ENCODE measurements at regions not wholly inside any gene's neighbourhood (a gene's known extent, or its start where the extent isn't known, plus 50 kb on each side); places are given as distances from the start of the nearest gene placed in this dataset.

- Mint-ChIP-seq H3K27me3 (no peaks in the 10 kb centered on the region), H3K4me3 (no peak overlapping the region), H3K27ac (no peak overlapping the region), H3K9me3 (peaks cover 6% of the 10 kb centered on the region), H3K4me1 (ENCODE audit: low read depth) (no peaks in the 10 kb centered on the region), H3K36me3 (no peaks in the 10 kb centered on the region)
- no peak for DNase-seq
- POLR2A ChIA-PET = no interaction called here
- intact Hi-C loops (cut with micrococcal nuclease) = no loop called here
- CTCF ChIA-PET = no interaction called here
Measured at GRCh38 chr10:78375854-78376785, 342.5 kb downstream of the RPS24 start.

- CTCF ChIA-PET = no interaction called here
- H3K9me3 Mint-ChIP-seq = peaks cover 6% of the 10 kb centered on the region
- POLR2A ChIA-PET = no interaction called here
- H3K27ac Mint-ChIP-seq = no peak overlapping the region
- H3K27me3 Mint-ChIP-seq = no peaks in the 10 kb centered on the region
- intact Hi-C loops (cut with micrococcal nuclease) = no loop called here
- no peaks in the 10 kb centered on the region for H3K36me3 Mint-ChIP-seq
- DNase-seq = no peak
- H3K4me1 Mint-ChIP-seq (ENCODE audit: low read depth) = no peaks in the 10 kb centered on the region
- no peak overlapping the region for H3K4me3 Mint-ChIP-seq
Measured at GRCh38 chr10:78377356-78377755, 343.7 kb downstream of the RPS24 start.

DNA sequence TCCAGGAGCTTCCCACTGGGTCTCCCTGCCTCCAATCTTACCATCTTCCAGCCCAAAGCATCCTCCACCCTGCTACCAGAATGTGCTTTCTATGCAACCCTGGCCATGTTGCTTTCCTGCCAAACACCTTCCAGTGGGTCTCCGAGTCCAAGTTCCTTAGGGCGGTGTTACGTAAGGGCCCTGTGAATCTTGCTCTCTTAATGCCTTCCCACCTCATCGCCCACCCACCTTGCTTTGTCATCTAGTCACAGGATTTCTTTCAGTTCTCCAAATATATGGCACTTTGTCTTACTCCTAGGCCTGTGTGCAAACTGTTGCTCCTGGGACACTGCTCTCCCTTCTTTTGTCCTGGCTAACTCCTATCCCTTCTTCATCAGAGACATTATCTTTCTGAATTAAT lies 344.5 kb downstream of the RPS24 start:
- Mint-ChIP-seq H3K9me3 (peaks cover 6% of the 10 kb centered on the region), H3K27me3 (no peaks in the 10 kb centered on the region), H3K4me1 (ENCODE audit: low read depth) (no peaks in the 10 kb centered on the region), H3K27ac (no peak overlapping the region), H3K4me3 (no peak overlapping the region), H3K36me3 (no peaks in the 10 kb centered on the region)
- CTCF ChIA-PET = interaction anchor here (0.6 kb wide), 1 partner anchor 94 kb away, joined by 3 read pairs; no protein-coding TSS in a partner anchor
- no peak for DNase-seq
- intact Hi-C loops (cut with micrococcal nuclease) = no loop called here
- POLR2A ChIA-PET = no interaction called here

DNA sequence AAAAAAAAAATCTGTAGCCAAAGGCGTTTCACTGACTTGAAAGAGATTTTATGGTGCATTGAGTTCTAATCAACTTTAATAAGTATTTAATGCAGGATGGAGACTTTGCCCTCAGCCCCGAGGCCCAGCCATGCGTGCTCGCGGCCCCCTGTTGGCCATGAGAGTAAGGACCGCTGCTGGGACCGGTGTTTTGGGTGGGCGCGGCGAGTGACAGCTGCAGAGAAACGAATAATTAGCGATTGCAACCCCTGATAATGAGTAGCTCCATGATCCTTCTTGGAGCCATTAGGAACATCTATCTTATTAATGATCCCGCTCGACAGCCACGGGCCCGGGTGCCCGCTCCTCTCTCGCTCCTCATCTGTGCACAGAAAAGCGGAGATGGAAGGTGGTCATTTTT lies 347.4 kb downstream of the RPS24 start:
- intact Hi-C loops (cut with micrococcal nuclease) = no loop called here
- Mint-ChIP-seq H3K27ac (no peak overlapping the region), H3K4me3 (no peak overlapping the region), H3K36me3 (no peaks in the 10 kb centered on the region), H3K9me3 (peaks cover 6% of the 10 kb centered on the region), H3K27me3 (peaks cover 3% of the 10 kb centered on the region), H3K4me1 (ENCODE audit: low read depth) (no peaks in the 10 kb centered on the region)
- CTCF ChIA-PET = no interaction called here
- POLR2A ChIA-PET = no interaction called here
- no peak for DNase-seq

- H3K27me3 Mint-ChIP-seq = peaks cover 3% of the 10 kb centered on the region
- H3K36me3 Mint-ChIP-seq = no peaks in the 10 kb centered on the region
- H3K27ac Mint-ChIP-seq = no peak overlapping the region
- intact Hi-C loops (cut with micrococcal nuclease) = no loop called here
- no peak overlapping the region for H3K4me3 Mint-ChIP-seq
- H3K9me3 Mint-ChIP-seq = peaks cover 6% of the 10 kb centered on the region
- ChIA-PET CTCF (no interaction called here), POLR2A (no interaction called here)
- no peak for DNase-seq
- H3K4me1 Mint-ChIP-seq (ENCODE audit: low read depth) = no peaks in the 10 kb centered on the region
Measured at GRCh38 chr10:78382047-78382446, 348.4 kb downstream of the RPS24 start.

DNA sequence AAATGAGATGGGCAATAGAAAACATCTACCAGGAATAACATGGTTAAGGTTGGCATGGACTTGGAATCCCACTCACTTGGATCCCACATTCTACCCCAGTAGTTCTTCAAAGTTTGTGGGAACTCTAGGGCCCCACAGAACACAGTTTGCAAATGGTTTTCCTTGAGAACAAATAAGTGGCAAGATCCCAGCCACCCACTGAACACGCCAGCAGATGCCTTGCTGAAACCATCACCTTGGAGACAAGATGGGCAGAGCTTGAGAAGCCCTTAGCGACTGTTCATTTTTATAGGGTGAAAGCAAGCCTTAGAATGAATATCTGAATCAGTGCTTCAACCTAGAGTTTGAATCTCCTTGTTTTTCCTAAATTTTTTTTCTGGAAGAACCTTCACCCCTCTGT lies 349.1 kb downstream of the RPS24 start:
- Mint-ChIP-seq H3K27me3 (peaks cover 3% of the 10 kb centered on the region), H3K36me3 (no peaks in the 10 kb centered on the region), H3K27ac (no peak overlapping the region), H3K9me3 (peaks cover 6% of the 10 kb centered on the region), H3K4me1 (ENCODE audit: low read depth) (no peaks in the 10 kb centered on the region), H3K4me3 (no peak overlapping the region)
- DNase-seq = no peak
- intact Hi-C loops (cut with micrococcal nuclease) = no loop called here
- POLR2A ChIA-PET = no interaction called here
- CTCF ChIA-PET = no interaction called here

- intact Hi-C loops (cut with micrococcal nuclease) = no loop called here
- Mint-ChIP-seq H3K36me3 (no peaks in the 10 kb centered on the region), H3K4me3 (no peak overlapping the region), H3K9me3 (peaks cover 6% of the 10 kb centered on the region), H3K4me1 (ENCODE audit: low read depth) (no peaks in the 10 kb centered on the region), H3K27ac (no peak overlapping the region), H3K27me3 (peaks cover 6% of the 10 kb centered on the region)
- ChIA-PET CTCF (no interaction called here), POLR2A (no interaction called here)
- no peak for DNase-seq
Measured at GRCh38 chr10:78383378-78384048, 349.9 kb downstream of the RPS24 start.

GRCh38 chr10:78384049-78384431 lies 350.4 kb downstream of the RPS24 start:
- POLR2A ChIA-PET = no interaction called here
- Mint-ChIP-seq H3K36me3 (no peaks in the 10 kb centered on the region), H3K4me1 (ENCODE audit: low read depth) (no peaks in the 10 kb centered on the region), H3K27ac (no peak overlapping the region), H3K27me3 (peaks cover 6% of the 10 kb centered on the region), H3K9me3 (peaks cover 5% of the 10 kb centered on the region), H3K4me3 (no peak overlapping the region)
- no peak for DNase-seq
- CTCF ChIA-PET = no interaction called here
- intact Hi-C loops (cut with micrococcal nuclease) = no loop called here

DNA sequence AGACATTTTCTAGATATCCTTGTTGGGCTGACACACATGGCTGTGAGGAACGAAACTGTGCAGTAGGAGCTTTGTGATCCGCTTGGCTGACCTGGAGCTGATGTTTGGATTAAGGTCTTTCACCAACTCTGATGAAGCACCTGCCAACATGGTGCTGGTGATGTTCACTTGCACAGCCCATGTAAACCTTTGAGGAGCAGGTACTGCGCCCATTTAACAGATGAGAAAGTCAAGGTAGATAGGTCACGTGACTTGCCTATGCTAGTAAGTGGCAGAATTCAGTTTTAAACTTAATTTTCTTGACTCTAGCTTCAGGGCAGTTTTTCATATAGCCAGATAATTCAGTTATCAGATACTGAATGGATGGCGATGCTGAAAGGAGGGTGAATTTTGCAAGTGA lies 351.9 kb downstream of the RPS24 start:
- H3K4me1 Mint-ChIP-seq (ENCODE audit: low read depth) = no peaks in the 10 kb centered on the region
- H3K27me3 Mint-ChIP-seq = peaks cover 6% of the 10 kb centered on the region
- intact Hi-C loops (cut with micrococcal nuclease) = no loop called here
- POLR2A ChIA-PET = no interaction called here
- no peaks in the 10 kb centered on the region for H3K9me3 Mint-ChIP-seq
- CTCF ChIA-PET = no interaction called here
- H3K27ac Mint-ChIP-seq = no peak overlapping the region
- H3K4me3 Mint-ChIP-seq = no peak overlapping the region
- no peaks in the 10 kb centered on the region for H3K36me3 Mint-ChIP-seq
- no peak for DNase-seq

DNA sequence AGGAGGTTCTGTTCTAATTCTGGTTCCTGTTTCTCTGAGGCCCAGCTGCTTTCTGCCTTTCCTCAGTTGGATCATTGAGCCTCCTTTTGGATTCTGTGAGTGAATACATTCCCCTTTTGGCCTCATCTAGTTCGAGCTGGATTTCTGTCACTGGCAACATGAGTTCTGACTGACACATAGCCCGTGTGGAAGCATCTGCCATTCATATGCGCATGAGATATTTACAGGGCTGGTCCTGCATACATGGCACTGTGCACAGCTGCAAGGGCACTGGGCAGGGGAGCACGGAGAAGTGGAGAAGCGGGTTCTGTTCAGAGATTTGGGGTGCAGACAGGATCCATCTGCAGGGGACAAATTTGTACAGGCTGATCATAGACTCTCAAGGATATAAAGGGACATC lies 352.8 kb downstream of the RPS24 start:
- Mint-ChIP-seq H3K4me1 (ENCODE audit: low read depth) (no peaks in the 10 kb centered on the region), H3K36me3 (no peaks in the 10 kb centered on the region), H3K27me3 (peaks cover 6% of the 10 kb centered on the region), H3K9me3 (no peaks in the 10 kb centered on the region), H3K4me3 (no peak overlapping the region), H3K27ac (no peak overlapping the region)
- CTCF ChIA-PET = no interaction called here
- intact Hi-C loops (cut with micrococcal nuclease) = no loop called here
- no peak for DNase-seq
- POLR2A ChIA-PET = no interaction called here

DNA sequence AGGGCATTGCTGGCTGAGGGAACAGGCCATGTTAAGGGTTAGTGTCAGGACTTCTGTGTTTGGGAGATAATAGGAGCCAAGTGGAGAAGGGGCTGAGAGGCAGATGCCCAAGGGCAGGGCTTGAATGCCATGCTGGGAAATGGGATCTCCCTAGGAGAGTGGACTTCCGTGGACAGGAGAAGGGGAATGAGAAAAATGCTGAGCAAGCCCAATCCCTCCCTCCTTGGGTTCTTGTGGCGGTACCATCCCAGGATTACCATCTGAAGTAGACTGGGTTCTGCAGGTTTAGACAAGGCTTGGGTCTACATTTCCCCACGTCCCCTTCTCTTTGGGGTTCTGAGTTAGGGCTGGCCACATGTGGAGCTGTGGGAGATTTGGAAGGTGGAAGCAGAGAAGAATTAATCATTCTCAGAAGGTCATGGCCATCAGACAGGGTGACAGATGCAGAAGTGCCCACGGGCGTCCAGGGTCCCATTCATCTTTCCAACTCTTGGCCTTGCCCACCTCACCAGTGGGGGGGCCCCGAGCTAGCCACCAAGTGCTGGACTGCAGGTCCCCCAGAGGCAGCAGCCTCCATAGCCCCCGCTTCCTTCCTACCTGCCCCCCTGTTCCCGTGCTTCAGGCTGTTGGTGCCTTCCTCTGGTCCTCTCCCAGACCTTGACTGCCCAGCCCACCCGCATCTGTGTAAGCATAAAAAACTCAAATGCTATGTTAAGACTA lies 354.8 kb downstream of the RPS24 start:
- no peak for DNase-seq
- H3K27ac Mint-ChIP-seq = no peak overlapping the region
- no peaks in the 10 kb centered on the region for H3K9me3 Mint-ChIP-seq
- H3K4me3 Mint-ChIP-seq = no peak overlapping the region
- H3K4me1 Mint-ChIP-seq (ENCODE audit: low read depth) = no peaks in the 10 kb centered on the region
- intact Hi-C loops (cut with micrococcal nuclease) = no loop called here
- POLR2A ChIA-PET = no interaction called here
- no peaks in the 10 kb centered on the region for H3K36me3 Mint-ChIP-seq
- CTCF ChIA-PET = no interaction called here
- H3K27me3 Mint-ChIP-seq = peaks cover 6% of the 10 kb centered on the region

- intact Hi-C loops (cut with micrococcal nuclease) = no loop called here
- Mint-ChIP-seq H3K9me3 (no peaks in the 10 kb centered on the region), H3K4me3 (no peak overlapping the region), H3K27ac (no peak overlapping the region), H3K27me3 (peaks cover 6% of the 10 kb centered on the region), H3K4me1 (ENCODE audit: low read depth) (no peaks in the 10 kb centered on the region), H3K36me3 (no peaks in the 10 kb centered on the region)
- CTCF ChIA-PET = no interaction called here
- POLR2A ChIA-PET = no interaction called here
- no peak for DNase-seq
Measured at GRCh38 chr10:78389419-78389818, 355.8 kb downstream of the RPS24 start.
